Endothelial cell (in vitro differentiated cells): ENCODE measurements at regions not wholly inside any gene's neighbourhood (a gene's known extent, or its start where the extent isn't known, plus 50 kb on each side); places are given as distances from the start of the nearest gene placed in this dataset.

ENCODE experiments used
- DNase-seq: peaks from one replicate; pipeline ENCODE4 v3.0.0; 2021; ENCODE audit warnings: low spot score
- H3K27ac Mint-ChIP-seq: one replicate; pipeline ENCODE4 v1.8.0; 2021; ENCODE audit warnings: mixed read lengths, inconsistent platforms; ENCODE audit not compliant: unreplicated experiment
- H3K27me3 Mint-ChIP-seq: one replicate; pipeline ENCODE4 v1.8.0; 2021; ENCODE audit warnings: mild to moderate bottlenecking, moderate library complexity, mixed read lengths, inconsistent platforms; ENCODE audit not compliant: unreplicated experiment
- H3K36me3 Mint-ChIP-seq: one replicate; pipeline ENCODE4 v1.8.0; 2021; ENCODE audit warnings: mild to moderate bottlenecking, low read depth, mixed read lengths, inconsistent platforms; ENCODE audit not compliant: unreplicated experiment
- H3K4me1 Mint-ChIP-seq: one replicate; pipeline ENCODE4 v1.8.0; 2021; ENCODE audit warnings: mild to moderate bottlenecking, mixed read lengths, inconsistent platforms; ENCODE audit not compliant: unreplicated experiment
- H3K4me3 Mint-ChIP-seq: one replicate; pipeline ENCODE4 v1.8.0; 2021; ENCODE audit warnings: mild to moderate bottlenecking, mixed read lengths, inconsistent platforms; ENCODE audit not compliant: unreplicated experiment
- H3K9me3 Mint-ChIP-seq: one replicate; pipeline ENCODE4 v1.8.0; 2021; ENCODE audit warnings: mixed read lengths, inconsistent platforms; ENCODE audit not compliant: unreplicated experiment
- CTCF ChIP-seq: fragments of 200-600 bp; sonication (generic); IDR thresholded peaks from one replicate; pipeline ENCODE4 v1.5.0; 2021; ENCODE audit warnings: antibody characterized with exemption; ENCODE audit not compliant: unreplicated experiment

- no peak overlapping the region for H3K4me3 Mint-ChIP-seq
- H3K4me1 Mint-ChIP-seq, result peaks cover 5% of the 10 kb centered on the region
- H3K27me3 Mint-ChIP-seq, result no peaks in the 10 kb centered on the region
- no peak overlapping the region for H3K27ac Mint-ChIP-seq
- H3K9me3 Mint-ChIP-seq, result no peaks in the 10 kb centered on the region
- no peaks in the 10 kb centered on the region for H3K36me3 Mint-ChIP-seq
- no peak for TF ChIP-seq CTCF
- no peak for DNase-seq
These were observed 196.1 kb upstream of the KLF14 start for GRCh38 chr7:130929896-130930659.

- H3K36me3 Mint-ChIP-seq, result no peaks in the 10 kb centered on the region
- no peak for TF ChIP-seq CTCF
- H3K4me1 Mint-ChIP-seq, result peaks cover 5% of the 10 kb centered on the region
- H3K9me3 Mint-ChIP-seq, result no peaks in the 10 kb centered on the region
- no peaks in the 10 kb centered on the region for H3K27me3 Mint-ChIP-seq
- no peak overlapping the region for H3K4me3 Mint-ChIP-seq
- DNase-seq, result no peak
- no peak overlapping the region for H3K27ac Mint-ChIP-seq
These were observed 196.7 kb upstream of the KLF14 start for GRCh38 chr7:130930681-130931080.

GRCh38 chr7:130931423-130931822 lies 197.4 kb upstream of the KLF14 start:
- Mint-ChIP-seq H3K4me1 (peaks cover 5% of the 10 kb centered on the region), H3K36me3 (no peaks in the 10 kb centered on the region), H3K27me3 (no peaks in the 10 kb centered on the region), H3K27ac (no peak overlapping the region), H3K9me3 (no peaks in the 10 kb centered on the region), H3K4me3 (no peak overlapping the region)
- TF ChIP-seq CTCF, result no peak
- DNase-seq, result no peak

GRCh38 chr7:130932088-130932487 lies 198.1 kb upstream of the KLF14 start:
- TF ChIP-seq CTCF, result no peak
- Mint-ChIP-seq H3K9me3 (no peaks in the 10 kb centered on the region), H3K36me3 (no peaks in the 10 kb centered on the region), H3K27me3 (peaks cover 3% of the 10 kb centered on the region), H3K27ac (no peak overlapping the region), H3K4me1 (peaks cover 5% of the 10 kb centered on the region), H3K4me3 (no peak overlapping the region)
- no peak for DNase-seq

- no peaks in the 10 kb centered on the region for H3K9me3 Mint-ChIP-seq
- no peak overlapping the region for H3K4me3 Mint-ChIP-seq
- H3K36me3 Mint-ChIP-seq, result no peaks in the 10 kb centered on the region
- DNase-seq, result no peak
- no peak overlapping the region for H3K27ac Mint-ChIP-seq
- peaks cover 4% of the 10 kb centered on the region for H3K27me3 Mint-ChIP-seq
- no peak for TF ChIP-seq CTCF
- peaks cover 5% of the 10 kb centered on the region for H3K4me1 Mint-ChIP-seq
These were observed 198.8 kb upstream of the KLF14 start for GRCh38 chr7:130932667-130933432.
